PC-9 (cell line): ENCODE measurements at regions not wholly inside any gene's neighbourhood (a gene's known extent, or its start where the extent isn't known, plus 50 kb on each side); places are given as distances from the start of the nearest gene placed in this dataset.

Experiments used
- BruUV-seq: library from RNA; stranded (reverse); fragments of 400-500 nt; replicated peaks from 2 replicates; lab custom pipeline; 2021; lab: Mats Ljungman, UMichigan
- CTCF ChIA-PET: fragments of 300-600 bp; sonication (Branson Sonifier 250); formaldehyde crosslinking; loops from one replicate; lab custom pipeline; 2022; ENCODE audit warnings: antibody characterized with exemption; lab: Charles Lee
- POLR2A ChIA-PET: fragments of 300-600 bp; sonication (Branson Sonifier 250); formaldehyde crosslinking; loops from one replicate; lab custom pipeline; 2022; ENCODE audit warnings: antibody characterized with exemption; ENCODE audit not compliant: unreplicated experiment; lab: Charles Lee
- DNase-seq, 2 experiments: peaks; one replicate each; pipeline versions ENCODE4 v3.0.0 to v3.0.0-alpha.2; 2015 to 2022; ENCODE audit warnings: mixed read lengths in 1 of 2
- H2AFZ ChIP-seq: fragments of 200-600 bp; sonication (generic); 2 replicates; pipeline ENCODE4 v1.8.1; 2017; ENCODE audit warnings: antibody characterized with exemption
- H3F3A ChIP-seq: fragments of 200-600 bp; sonication (generic); 2 replicates; pipeline ENCODE4 v1.8.1; 2017; ENCODE audit warnings: antibody characterized with exemption, mild to moderate bottlenecking, low read depth; ENCODE audit not compliant: insufficient read depth
- H3K27ac ChIP-seq: fragments of 200-600 bp; sonication (generic); 2 replicates; pipeline ENCODE4 v1.6.1; 2016; ENCODE audit warnings: mixed run types
- H3K27me3 ChIP-seq: fragments of 200-600 bp; sonication (generic); 2 replicates; pipeline ENCODE4 v1.6.1; 2016; ENCODE audit warnings: low read depth, mixed run types; ENCODE audit not compliant: insufficient read depth
- H3K36me3 ChIP-seq: fragments of 200-600 bp; sonication (generic); 2 replicates; pipeline ENCODE4 v1.6.1; 2016; ENCODE audit warnings: low read depth, mixed run types
- H3K4me1 ChIP-seq: fragments of 200-600 bp; sonication (generic); replicated peaks from 2 replicates; pipeline ENCODE4 v1.6.1; 2016; ENCODE audit warnings: mixed run types; ENCODE audit not compliant: insufficient read depth
- H3K4me2 ChIP-seq: fragments of 200-600 bp; sonication (generic); 2 replicates; pipeline ENCODE4 v1.6.1; 2017; ENCODE audit warnings: mixed run types
- H3K4me3 ChIP-seq: fragments of 200-600 bp; sonication (generic); 2 replicates; pipeline ENCODE4 v1.6.1; 2016; ENCODE audit warnings: mixed run types
- H3K79me2 ChIP-seq: fragments of 200-600 bp; sonication (generic); 2 replicates; pipeline ENCODE4 v1.6.1; 2017; ENCODE audit warnings: low read depth, mixed run types
- H3K9me2 ChIP-seq: fragments of 200-600 bp; sonication (generic); 2 replicates; pipeline ENCODE4 v1.8.1; 2017; ENCODE audit warnings: mild to moderate bottlenecking; ENCODE audit not compliant: insufficient read depth
- H3K9me3 ChIP-seq: fragments of 200-600 bp; sonication (generic); 2 replicates; pipeline ENCODE4 v1.8.1; 2016; ENCODE audit warnings: low read depth; ENCODE audit not compliant: insufficient read depth
- H4K20me1 ChIP-seq: fragments of 200-600 bp; sonication (generic); 2 replicates; pipeline ENCODE4 v1.8.1; 2017; ENCODE audit not compliant: insufficient read depth
- EZH2 ChIP-seq: fragments of 200-600 bp; sonication (generic); IDR thresholded peaks from 2 replicates; pipeline ENCODE4 v1.8.0; 2017; ENCODE audit warnings: antibody characterized with exemption, low read depth
- intact Hi-C: fragments of 100-400 bp; cut with micrococcal nuclease; formaldehyde crosslinking; loops from one replicate; pipeline ENCODE4 v1.10.0; 2022; ENCODE audit not compliant: unreplicated experiment
- TF ChIP-seq, protein P1 (sequence below): fragments of 200-600 bp; sonication (generic); conservative IDR thresholded peaks from 2 replicates; pipeline ENCODE4 v1.6.1; 2017; ENCODE audit warnings: mixed run types, antibody characterized with exemption, mild to moderate bottlenecking, moderate library complexity

DNA sequence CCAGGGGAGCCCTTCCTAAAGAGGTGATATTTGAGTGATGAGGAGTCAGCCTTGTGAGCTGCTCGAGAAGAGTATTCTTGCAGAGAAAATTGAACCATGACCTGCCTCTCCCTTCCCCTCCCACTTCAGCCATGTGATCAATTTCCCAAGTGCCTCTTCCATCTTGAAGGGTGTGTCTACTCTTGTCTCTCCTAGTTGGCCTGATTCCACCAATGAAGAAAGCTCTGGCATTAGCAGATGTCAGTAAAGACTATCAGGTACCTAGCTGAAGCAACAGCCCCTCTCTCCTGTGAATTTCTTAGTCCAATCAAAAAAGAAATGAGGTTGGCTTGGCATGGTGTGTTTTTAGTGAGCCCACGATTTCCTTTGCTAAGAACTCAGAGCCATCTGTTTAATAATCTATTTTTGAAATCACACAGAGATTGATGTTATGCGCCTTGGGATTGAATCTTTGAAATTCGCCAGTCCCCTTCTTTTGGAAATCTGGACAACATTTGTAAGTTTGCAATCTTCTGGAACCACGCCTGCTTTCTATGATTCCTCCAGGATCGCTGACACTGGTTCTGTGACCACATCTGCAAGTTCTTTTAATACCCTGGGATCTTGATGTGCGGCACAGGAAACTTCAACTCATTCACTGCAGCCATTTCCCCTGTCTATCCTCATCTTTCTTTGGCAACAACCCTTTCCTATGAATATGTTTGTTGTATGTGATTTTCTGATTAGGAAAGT lies 404.6 kb downstream of the DMRT2 start:
- TF ChIP-seq, protein P1, sequence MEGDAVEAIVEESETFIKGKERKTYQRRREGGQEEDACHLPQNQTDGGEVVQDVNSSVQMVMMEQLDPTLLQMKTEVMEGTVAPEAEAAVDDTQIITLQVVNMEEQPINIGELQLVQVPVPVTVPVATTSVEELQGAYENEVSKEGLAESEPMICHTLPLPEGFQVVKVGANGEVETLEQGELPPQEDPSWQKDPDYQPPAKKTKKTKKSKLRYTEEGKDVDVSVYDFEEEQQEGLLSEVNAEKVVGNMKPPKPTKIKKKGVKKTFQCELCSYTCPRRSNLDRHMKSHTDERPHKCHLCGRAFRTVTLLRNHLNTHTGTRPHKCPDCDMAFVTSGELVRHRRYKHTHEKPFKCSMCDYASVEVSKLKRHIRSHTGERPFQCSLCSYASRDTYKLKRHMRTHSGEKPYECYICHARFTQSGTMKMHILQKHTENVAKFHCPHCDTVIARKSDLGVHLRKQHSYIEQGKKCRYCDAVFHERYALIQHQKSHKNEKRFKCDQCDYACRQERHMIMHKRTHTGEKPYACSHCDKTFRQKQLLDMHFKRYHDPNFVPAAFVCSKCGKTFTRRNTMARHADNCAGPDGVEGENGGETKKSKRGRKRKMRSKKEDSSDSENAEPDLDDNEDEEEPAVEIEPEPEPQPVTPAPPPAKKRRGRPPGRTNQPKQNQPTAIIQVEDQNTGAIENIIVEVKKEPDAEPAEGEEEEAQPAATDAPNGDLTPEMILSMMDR = no peak
- no peak for TF ChIP-seq EZH2
- Histone ChIP-seq H3K27ac (no peak overlapping the region), H3K4me3 (no peak overlapping the region), H2AFZ (no peak overlapping the region), H3F3A (no peaks in the 10 kb centered on the region), H3K36me3 (no peaks in the 10 kb centered on the region), H3K4me2 (no peak overlapping the region), H3K27me3 (no peaks in the 10 kb centered on the region), H3K4me1 (no peaks in the 10 kb centered on the region), H3K9me2 (no peaks in the 10 kb centered on the region), H3K79me2 (no peaks in the 10 kb centered on the region), H4K20me1 (no peaks in the 10 kb centered on the region), H3K9me3 (no peaks in the 10 kb centered on the region)
- DNase-seq = no peak
- BruUV-seq = no TSS peak
- ChIA-PET POLR2A (no interaction called here), CTCF (no interaction called here)
- intact Hi-C loops = no loop called here

DNA sequence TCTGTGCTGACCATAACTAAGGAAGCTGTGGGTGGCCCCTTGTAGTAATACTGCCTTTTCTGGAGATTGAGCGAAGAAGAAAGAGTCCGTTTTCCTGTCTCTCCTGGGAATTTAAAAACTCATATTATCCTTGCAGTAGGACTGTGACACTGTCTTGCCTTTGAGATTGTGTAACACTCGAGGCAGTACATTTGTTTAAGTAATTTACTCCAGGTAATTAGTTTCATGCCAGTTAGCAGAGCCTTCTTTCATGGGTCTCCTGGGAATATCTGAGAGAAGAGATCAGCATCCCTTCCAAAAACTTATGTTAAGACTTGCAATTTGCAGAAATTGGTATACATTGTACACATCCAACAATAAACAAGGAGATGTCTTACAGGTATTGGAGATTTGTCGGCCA lies 405.6 kb downstream of the DMRT2 start:
- H2AFZ ChIP-seq = no peak overlapping the region
- intact Hi-C loops = no loop called here
- no peaks in the 10 kb centered on the region for H3F3A ChIP-seq
- H3K27ac ChIP-seq = no peak overlapping the region
- ChIA-PET POLR2A (no interaction called here), CTCF (no interaction called here)
- no peaks in the 10 kb centered on the region for H4K20me1 ChIP-seq
- H3K9me3 ChIP-seq = no peaks in the 10 kb centered on the region
- no peaks in the 10 kb centered on the region for H3K79me2 ChIP-seq
- no peak overlapping the region for H3K4me3 ChIP-seq
- no peaks in the 10 kb centered on the region for H3K36me3 ChIP-seq
- no peaks in the 10 kb centered on the region for H3K9me2 ChIP-seq
- no peak overlapping the region for H3K4me2 ChIP-seq
- TF ChIP-seq, protein P1 = no peak
- no peak for TF ChIP-seq EZH2
- DNase-seq = no peak
- BruUV-seq = no TSS peak
- no peaks in the 10 kb centered on the region for H3K27me3 ChIP-seq
- H3K4me1 ChIP-seq = no peaks in the 10 kb centered on the region

DNA sequence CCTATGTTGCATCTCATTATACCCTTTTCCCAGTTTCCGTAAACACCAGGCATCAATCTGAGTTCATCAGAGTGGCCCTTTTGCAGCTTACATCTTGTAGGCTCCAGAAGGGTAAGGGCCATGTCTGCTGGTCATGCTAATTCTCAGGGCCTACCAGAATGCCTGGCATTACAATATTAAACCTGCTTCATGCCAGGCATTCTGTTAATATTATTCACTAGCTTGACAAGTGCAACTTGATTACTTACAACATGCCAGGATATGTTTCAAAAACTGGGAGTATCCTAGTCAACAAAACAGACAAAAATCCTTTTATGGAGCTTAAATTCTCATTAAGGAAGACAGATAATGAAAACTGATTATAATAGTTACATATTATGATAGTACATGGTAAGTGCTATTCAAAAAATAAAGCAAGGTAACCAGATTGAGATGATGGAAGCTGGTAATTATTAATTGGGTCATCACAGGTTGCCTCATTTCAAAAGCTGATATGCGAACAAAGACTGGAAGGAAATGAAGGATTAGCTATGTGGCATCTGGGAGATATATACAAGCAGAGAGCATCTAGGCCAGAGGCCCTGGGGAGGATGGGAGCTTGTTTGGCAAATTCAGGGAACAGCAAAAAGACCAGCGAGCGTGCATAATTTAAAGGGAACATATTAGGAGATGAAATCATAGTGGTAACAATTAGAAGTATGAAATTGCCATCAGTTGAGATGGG lies 406.3 kb downstream of the DMRT2 start:
- POLR2A ChIA-PET = no interaction called here
- no peaks in the 10 kb centered on the region for H3K4me1 ChIP-seq
- intact Hi-C loops = no loop called here
- no peak for TF ChIP-seq EZH2
- TF ChIP-seq, protein P1 = no peak
- no peak overlapping the region for H3K27ac ChIP-seq
- DNase-seq = no peak
- H3K4me2 ChIP-seq = no peak overlapping the region
- H3K79me2 ChIP-seq = no peaks in the 10 kb centered on the region
- BruUV-seq = no TSS peak
- no peaks in the 10 kb centered on the region for H3F3A ChIP-seq
- no peaks in the 10 kb centered on the region for H3K9me2 ChIP-seq
- H3K9me3 ChIP-seq = no peaks in the 10 kb centered on the region
- H3K4me3 ChIP-seq = no peak overlapping the region
- H4K20me1 ChIP-seq = no peaks in the 10 kb centered on the region
- H2AFZ ChIP-seq = no peak overlapping the region
- CTCF ChIA-PET = no interaction called here
- no peaks in the 10 kb centered on the region for H3K36me3 ChIP-seq
- H3K27me3 ChIP-seq = no peaks in the 10 kb centered on the region
